DMS153 treated with DMSO at 0.1 percent for 48 hours (cell line): ENCODE measurements at regions not wholly inside any gene's neighbourhood (a gene's known extent, or its start where the extent isn't known, plus 50 kb on each side); places are given as distances from the start of the nearest gene placed in this dataset.
"Not testable (repeated sequence)": the region's sequence is repeated elsewhere in the genome, so short reads cannot be mapped to it uniquely, and the experiment has no call there.

ENCODE experiments used
- DNase-seq: peaks from one replicate; lab custom pipeline; 2025; ENCODE audit not compliant: unreplicated experiment; lab: John Stamatoyannopoulos, UW

DNA sequence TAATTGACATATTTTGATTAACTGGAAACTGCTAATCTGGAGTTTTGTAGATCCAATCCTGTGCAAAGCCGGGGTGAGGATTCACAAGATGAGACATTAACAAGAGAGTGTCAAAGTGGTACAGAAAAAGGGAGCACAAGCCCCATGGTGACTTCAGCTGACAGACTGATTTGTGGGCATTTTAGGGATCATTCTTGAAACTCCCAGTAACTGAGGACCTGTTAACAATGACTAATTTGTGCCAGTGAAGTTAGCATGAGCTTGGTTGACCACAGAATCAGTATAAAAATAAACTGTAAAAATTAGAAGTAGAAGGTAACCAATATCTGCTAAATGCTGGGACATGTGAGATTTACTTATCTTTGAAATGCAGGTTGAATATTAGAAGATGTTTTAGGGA, 1578.3 kb downstream of the EFNA5 start:
- no peak for DNase-seq

DNA sequence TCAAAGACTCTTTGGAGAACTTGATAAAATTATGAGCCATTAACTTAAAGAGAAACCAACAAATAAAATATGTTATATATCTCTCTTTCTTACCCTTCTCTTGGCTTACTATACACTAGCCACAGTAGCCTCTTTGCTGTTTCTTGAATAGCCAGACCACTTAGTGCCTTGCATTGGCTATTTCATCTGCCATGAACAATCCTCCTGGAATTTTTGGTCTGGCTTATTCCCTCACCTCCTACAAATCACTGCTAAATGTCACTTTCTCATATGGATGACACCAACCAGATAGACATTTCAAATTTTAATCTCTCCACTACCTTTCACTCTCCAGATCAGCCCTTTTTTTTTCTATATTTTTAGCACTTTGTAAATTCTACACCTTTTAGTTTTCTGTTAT, 1581.7 kb downstream of the EFNA5 start:
- no peak for DNase-seq

DNA sequence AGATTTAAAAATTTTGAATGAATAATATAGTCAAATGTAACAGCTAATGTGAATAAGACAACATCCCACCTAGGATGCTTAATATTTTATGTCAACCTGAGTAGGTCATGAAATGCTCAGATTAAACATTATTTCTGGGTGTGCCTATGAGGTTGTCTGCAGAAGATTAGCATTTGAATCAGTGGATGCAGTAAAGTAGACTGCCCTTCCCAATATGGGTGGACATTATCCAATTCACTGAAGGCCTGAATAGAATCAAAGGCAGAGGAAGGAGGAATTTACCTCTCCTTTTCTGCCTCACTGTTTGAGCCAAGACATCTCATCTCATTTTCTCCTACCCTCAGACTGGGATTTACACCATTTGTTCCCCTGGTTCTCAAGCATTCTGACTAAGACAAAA, 1582.3 kb downstream of the EFNA5 start:
- DNase-seq: no peak

DNA sequence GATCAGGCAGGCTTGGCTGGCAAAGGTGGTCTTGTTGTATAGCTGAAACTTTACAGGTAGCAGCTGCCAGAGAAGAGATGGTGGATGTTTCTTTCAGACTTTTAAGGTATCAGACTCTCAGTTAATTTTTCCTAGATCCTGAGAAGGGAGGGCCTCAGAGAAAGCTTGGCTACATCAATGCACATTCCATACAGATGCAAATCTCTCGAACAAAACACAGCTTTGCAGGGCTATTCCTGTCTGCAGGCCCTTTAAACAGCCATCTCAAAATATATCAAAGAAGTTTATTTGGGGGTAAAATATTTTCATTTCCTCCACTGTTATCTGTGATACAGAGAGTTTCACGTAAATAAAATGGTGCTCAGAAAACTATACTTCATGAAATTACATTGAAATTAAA, 1584.4 kb downstream of the EFNA5 start:
- no peak for DNase-seq

DNA sequence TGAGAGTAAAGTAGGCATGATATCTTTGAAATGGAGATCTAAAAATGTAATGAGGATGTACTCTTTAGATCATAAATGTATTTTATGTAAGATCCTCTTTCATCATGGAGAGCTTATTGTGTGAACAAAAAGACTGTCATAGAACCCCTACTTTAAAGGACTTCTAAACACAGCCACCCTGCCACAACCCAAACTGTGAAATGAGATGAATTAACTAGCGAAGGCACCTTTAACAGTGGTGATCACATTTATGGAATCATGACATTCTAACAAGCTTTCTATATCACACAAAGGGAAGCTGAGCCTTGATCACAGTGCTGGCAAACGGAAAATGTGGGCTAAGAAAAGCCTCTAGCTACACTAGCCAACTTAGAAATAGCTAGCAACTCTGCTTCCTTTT, 1585.2 kb downstream of the EFNA5 start:
- DNase-seq: no peak

DNA sequence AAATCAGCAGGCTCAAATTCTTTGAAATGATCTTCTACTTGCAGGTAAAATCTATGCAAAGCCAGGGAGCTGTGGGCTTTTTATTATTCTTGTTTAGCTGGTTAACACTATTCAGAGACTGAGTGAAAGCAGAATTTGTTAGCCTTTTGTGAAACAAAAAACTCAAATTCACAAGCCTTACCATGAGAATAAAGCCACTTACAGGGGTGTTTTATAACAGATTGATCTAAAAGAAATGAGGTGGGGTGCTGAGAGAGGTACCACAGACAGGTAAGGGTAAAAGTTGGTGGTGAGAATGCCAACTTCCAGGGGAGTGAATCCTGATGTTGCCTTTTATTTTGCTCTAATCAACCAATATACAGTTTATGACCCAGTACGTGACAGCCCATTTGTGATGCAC, 1585.6 kb downstream of the EFNA5 start:
- DNase-seq: no peak

DNA sequence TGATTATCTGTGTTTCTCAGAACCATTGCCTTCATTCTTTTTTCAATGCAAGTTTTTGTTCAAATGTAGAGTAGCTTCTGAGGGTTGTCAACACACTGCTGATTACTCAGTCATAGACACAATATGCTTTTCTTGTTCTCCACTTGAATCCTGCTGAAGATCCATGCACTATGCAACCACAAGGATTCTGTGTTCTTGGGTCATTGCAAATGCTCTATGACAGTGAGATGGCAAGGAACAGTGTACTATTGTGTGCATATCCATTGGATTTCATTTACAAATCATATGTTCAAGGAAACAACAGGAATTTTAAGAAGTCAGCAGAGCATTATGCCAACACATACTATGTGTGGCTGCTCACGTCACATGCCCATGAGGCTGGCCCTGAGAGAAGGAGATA, 1590.2 kb downstream of the EFNA5 start:
- DNase-seq: no peak

DNA sequence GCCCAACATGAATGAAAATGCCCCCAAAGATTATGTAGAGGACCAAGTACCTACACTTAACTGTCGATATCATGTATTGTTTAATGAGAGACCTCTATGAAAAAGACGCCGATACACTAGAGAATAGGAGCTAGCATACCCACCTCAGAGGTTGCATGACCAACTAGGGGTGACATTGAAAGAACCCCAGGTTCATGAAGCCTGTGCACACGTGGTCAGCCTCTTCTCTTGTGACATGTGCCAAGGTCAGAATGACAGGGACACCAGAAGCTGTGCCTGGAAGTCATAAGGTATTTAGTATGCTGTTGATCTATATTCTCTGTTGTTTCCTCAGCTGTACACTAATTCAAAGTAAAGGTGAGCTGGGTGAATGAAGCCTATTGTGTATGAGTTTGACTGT, 1594.1 kb downstream of the EFNA5 start:
- DNase-seq: no peak

DNA sequence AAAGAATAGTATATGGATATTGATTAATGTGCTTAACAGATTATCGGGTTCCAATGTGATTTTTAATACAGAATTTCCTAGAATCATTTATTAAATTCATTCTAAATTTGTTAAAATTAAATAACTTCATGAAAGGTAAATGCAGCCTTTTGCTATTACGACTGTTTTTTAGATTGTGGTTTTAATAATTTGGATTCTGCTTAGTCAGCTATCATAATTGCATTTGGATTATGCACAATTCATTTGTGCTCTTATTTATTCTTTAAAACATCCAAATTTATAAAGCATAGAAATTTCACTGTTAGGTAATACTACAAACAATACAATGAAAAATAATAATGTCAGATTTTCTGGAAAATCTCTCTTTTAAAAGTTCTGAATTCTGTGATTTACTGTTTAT, 1598.5 kb downstream of the EFNA5 start:
- no peak for DNase-seq

DNA sequence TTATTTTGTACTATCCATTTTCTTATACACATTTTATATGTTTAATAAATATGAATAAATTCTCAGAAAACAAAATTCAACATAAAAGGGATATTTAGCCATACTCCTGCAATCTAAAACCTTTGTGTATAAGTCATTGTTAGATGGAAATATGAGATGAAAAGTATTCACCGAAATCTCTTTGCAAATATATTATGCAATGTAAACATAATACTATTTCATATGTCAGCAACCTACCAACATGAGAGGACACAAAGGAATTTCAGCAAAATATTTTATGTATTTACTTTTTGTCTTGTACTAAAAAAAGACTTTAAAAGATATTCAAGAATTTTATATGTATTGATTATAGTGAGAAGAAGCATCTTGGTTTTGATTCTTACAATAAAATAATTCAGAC, 1623.4 kb downstream of the EFNA5 start:
- no peak for DNase-seq

DNA sequence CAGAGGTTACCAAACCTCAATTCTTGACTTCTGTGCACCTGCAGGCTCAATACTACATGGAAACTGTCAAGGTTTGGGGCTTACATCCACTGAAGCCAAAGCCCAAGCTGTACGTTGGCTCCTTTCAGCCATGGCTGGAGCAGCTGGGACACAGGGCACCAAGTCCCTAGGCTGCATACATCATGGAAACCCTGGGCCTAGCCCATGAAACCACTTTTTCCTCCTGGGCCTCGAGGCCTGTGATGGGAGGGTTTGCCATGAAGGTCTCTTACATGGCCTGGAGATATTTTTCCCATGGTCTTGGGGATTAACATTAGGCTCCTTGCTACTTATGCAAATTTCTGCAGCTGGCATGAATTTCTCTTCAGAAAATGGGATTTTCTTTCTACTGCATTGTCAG, 1638.7 kb downstream of the EFNA5 start:
- DNase-seq: not testable (repeated sequence)

DNA sequence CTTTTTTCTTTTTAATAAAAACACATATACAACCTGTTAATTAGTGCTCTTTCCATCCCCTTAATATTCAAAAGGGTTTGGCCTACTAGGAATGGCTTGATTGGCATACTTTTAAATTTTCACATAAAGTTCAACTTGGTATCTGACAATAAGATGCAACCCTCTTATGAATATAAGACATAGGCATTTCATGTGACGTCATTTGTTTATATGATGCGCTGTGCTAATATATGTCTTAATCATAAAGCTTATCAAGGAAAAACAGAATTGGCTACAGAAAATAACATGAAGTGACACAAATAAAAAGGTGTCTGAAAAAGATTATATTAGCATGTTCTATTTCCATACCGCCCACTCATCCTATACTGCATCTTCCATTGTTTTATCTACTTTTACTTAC, 1642.4 kb downstream of the EFNA5 start:
- DNase-seq: no peak

DNA sequence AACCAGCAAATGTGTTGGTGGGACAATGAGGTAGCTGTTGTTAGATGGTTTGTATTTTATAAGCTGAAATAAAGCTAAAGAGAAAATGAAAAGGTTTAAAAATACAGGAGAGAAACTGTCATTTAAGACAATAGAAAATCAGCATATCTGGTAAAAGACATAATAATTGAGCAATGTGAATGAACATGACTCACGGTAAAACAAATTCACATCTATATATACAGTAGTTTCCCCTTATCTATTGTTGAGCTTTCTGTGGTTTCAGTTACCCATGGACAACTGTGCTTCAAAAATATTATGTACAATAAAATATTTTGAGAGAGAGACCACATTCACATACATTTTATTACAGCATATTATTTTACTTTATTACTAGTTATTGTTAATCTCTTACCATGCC, 1649.8 kb downstream of the EFNA5 start:
- no peak for DNase-seq

DNA sequence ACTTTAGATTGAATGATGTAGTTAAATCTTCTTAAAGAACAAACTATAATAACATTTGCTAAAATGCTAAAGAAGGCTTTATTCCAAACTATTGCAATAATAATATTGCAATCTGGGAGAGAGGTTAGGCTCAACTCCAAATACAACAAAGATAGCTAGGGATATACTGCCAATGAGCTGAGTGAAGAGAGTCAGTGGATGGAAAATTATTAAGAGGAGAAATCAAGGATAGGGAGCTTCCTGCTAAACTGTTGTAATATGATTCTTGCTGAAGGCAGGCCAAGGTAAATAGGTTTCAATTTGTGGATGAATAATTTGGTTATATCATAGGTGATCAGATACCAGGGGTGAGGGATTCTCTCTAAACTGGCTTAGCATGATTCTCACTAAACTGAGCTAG, 1651.5 kb downstream of the EFNA5 start:
- no peak for DNase-seq

DNA sequence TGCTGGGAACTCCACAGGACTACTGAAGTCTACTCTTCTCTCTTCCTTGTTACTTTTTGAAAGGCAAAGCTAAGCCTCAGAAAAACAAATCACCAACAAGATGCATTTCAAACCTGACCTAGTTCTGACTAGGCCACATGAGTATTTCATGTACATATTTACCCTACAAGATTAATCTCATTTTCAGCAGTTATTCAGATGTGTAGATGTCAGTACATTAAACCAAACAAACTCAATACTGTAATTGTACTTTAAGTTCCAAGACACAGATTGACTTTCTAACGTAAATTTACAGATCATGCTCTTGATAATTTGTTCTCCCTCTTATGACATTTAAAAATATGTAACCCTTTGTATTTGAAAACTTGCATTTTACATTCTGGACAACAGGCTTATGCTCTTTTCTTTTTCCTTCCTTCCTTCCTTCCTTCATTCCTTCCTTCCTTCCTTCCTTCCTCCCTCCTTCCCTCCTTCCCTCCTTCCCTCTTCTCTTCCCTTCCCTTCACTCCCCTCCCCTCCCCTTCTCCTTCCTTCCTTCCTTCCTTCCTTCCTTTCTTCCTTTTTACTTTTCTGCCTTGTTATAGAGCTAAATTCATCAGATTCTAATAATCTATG, 1653.4 kb downstream of the EFNA5 start:
- no peak for DNase-seq

DNA sequence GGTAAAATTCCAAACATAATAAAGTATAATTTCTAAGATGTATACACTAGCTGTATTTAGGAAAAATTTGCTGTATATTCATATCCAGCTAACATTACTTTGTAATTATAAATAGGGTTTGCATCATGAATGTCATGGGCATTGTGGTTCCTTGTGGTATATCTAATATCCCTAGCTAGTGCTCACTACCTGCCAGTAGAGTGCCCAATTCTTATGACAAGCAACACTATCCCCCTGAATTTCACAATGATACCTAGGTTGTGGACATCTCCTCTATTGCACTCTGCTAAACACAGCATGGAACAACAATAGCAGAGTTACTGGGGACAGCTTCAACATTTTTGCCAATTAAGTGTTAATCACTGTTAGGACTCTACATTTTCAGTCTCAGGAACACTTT, 1656.5 kb downstream of the EFNA5 start:
- DNase-seq: no peak

DNA sequence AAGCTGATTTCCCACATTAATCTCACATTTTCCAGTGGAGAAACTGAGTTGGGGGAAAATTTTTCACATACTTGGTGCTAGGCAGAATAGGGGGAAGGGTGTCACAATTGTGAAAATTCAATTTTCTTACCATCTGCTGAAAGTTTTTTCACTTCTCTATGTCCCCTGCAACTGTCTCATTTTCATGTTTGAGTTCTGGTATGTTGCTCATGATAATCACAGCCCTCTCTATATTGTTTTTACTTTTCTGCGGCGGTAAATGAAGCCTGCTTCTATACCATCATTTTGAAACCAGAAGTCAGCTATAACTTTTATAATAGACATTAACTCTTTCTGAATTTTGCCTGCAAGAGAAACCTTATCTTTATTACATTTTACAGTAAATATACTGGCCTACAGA, 1664.5 kb downstream of the EFNA5 start:
- DNase-seq: no peak

DNA sequence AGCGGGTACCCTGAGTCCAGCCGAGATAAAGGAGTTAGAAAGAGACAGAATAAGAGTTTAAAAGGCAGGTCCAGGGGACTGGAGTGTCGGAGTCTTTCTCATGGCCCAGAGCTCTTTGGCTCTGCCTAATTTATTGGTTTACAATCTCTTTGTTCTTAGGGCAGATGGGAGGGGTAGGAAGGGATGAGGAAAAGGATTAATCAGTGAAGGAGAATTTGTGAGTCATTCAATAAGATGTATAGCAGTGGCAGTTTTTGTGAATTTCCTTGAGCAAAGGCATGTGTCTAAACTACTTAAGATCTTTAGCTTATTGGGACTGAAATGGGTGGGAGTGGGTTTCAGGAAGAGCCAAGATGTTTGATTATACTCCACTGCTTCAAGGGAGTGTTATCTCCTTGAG, 1671.7 kb downstream of the EFNA5 start:
- DNase-seq: not testable (repeated sequence)

DNA sequence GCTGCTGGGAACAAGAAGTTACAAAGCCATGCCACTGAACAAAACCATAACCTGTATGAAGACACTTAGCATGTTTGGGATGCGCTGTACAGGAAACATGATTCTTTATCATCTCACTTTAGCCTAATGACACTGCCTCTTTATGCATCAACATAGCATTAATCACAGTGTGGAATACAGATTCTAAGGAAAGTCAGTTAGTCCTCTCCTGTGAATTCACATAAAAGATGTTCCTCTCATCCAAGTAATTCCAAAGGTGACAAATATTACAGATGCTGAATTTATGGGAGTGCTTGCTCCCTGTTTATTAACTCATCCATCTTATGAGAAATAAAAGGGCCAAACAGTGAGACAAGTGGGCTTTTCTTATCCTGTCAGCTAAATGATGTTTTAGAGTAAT, 1677.7 kb downstream of the EFNA5 start:
- DNase-seq: no peak

DNA sequence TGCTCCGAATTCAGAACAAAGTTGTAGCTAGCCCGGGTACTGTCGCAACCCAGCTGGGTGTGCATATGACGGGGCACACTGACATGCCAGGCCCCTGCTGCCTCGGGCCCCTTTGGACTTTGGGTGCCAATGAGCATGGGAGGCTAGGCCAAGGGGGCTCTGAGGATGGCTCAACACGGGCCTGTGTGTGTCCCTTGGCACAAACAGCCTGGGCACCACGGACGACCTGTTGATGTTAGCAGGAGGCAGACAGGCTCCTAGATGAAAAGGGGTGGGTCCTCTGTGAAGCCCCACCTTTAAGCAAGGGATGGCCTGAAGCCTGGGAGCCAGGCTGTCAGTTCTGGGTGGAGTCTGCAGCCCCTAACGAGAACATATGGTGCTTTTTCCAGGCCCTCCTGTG, 1688.2 kb downstream of the EFNA5 start:
- no peak for DNase-seq

DNA sequence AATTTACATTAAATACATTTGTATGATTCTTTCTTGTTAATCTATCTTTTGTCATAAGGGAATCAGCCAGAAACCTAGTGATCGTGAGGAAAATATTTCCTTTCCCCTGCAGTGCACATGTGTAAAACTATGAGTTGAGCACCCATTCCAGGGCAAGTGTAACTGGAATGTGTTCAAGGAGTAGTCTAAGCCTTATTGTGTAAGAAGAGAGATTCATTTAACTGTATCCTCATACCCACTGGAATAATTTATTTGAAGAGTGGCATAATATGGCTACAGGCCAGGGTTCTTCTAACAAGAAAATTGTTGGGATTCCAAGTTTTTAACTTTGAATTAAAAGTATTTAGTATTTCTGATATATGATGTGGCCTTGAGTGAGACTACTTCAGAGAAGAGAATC, 1692.7 kb downstream of the EFNA5 start:
- DNase-seq: no peak

DNA sequence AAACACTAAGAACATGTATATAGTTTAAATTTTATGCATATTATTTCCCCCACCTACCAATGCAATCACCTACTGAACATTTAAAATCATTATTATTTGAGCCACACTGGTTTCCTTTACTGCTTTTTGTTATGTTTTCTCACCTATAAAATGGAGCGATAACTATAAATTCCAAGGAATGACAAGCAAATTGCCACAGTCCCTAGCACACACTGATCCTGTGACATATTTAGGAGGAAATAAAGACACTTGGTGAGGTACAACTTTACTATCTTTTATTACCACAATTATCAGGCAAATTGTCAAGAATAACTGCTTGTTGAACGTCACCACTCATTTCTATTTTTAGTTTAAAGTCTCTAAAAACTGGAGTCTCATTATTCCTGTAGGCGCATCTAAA, 1693.6 kb downstream of the EFNA5 start:
- no peak for DNase-seq

DNA sequence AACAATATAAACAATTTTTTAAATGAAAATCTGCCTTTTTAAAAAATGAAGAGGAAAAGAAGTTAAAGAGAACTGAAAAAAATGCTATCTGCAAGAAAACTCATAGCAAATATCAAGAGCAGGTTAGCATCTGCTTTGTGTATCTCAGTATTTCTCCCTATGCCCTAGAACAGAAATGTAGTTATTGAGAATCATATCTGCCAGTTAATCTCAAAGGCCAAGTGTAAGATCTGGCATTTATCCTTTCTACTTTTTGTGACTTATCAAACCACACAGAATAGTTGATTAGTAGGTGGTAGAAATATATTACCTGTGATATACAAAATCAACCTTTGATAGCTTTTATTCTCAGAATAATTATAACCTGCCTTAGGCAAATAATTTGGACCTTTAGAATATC, 1699.8 kb downstream of the EFNA5 start:
- no peak for DNase-seq

DNA sequence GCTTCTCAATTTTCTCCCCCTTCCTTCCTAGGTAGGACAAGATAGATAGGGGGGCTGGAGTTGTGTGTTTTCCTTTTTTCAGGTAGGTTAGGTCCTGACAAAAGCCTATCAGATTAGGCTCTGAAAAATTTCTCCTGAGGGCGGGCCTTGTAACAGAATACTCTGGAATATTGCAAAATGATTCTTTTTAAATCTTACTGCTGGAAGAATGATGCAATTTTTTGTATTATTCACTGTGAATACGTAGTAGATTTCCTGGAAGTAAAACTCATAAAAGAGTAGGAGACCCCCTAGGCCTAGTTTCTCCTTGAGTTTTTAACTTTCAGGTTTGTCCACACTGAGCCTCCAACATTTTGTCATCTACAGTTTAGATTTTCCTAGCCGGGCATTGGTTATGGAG, 1701.8 kb downstream of the EFNA5 start:
- DNase-seq: no peak
